Kidney (tissue), 13 donors: ENCODE measurements at regions not wholly inside any gene's neighbourhood (a gene's known extent, or its start where the extent isn't known, plus 50 kb on each side); places are given as distances from the start of the nearest gene placed in this dataset.

Experiments used
- DNase-seq, 5 donors: peaks; one replicate each; pipeline ENCODE4 v3.0.0-alpha.2; 2013 to 2020
- FAIRE-seq: peaks from 2 replicates; lab custom pipeline; 2012; peaks lifted over from hg19 to GRCh38; lab: Jason Lieb, UNC
- H3K27ac ChIP-seq, 2 donors: one replicate each; pipeline ENCODE4 v1.7.0; 2013; ENCODE audit warnings: low read depth in 2 of 2, low read length in 2 of 2, inconsistent platforms in 1 of 2
- H3K27me3 ChIP-seq: one replicate; pipeline ENCODE4 v1.7.1; 2013; ENCODE audit warnings: low read length, inconsistent platforms; ENCODE audit not compliant: control insufficient read depth, insufficient read depth
- H3K36me3 ChIP-seq, 3 donors: one replicate each; pipeline versions ENCODE4 v1.7.0 to v1.7.1; 2013; ENCODE audit warnings: low read length in 3 of 3, control low read depth in 1 of 3, inconsistent platforms in 1 of 3; ENCODE audit not compliant: insufficient read depth in 3 of 3, control insufficient read depth in 2 of 3
- H3K4me1 ChIP-seq, 3 donors: one replicate each; pipeline versions ENCODE4 v1.7.0 to v1.7.1; 2013; ENCODE audit warnings: low read length in 3 of 3, inconsistent platforms in 1 of 3, low read depth in 1 of 3; ENCODE audit not compliant: control insufficient read depth in 2 of 3, insufficient read depth in 2 of 3
- H3K4me3 ChIP-seq, 3 donors: one replicate each; pipeline versions ENCODE4 v1.7.0 to v1.8.1; 2013; ENCODE audit warnings: low read length in 3 of 3, control low read depth in 1 of 3, inconsistent platforms in 1 of 3
- H3K9ac ChIP-seq, 3 donors: one replicate each; pipeline versions ENCODE4 v1.7.0 to v1.7.1; 2013; ENCODE audit warnings: low read length in 3 of 3, control low read depth in 1 of 3, inconsistent platforms in 1 of 3
- H3K9me3 ChIP-seq, 3 donors: one replicate each; pipeline versions ENCODE4 v1.7.0 to v1.7.1; 2013; ENCODE audit warnings: low read length in 3 of 3, control low read depth in 1 of 3, inconsistent platforms in 1 of 3; ENCODE audit not compliant: control insufficient read depth in 2 of 3, insufficient read depth in 1 of 3
- intact Hi-C: fragments of 100-400 bp; cut with DNase I; formaldehyde crosslinking; loops from one replicate; pipeline ENCODE4 v1.11.1; 2022
- TF ChIP-seq, protein P1 (sequence below): IDR thresholded peaks from 3 replicates; pipeline ENCODE4 v1.5.1; 2012; ENCODE audit warnings: mild to moderate bottlenecking, moderate library complexity, borderline replicate concordance; ENCODE audit not compliant: insufficient read depth; ENCODE audit errors: extremely low read depth
- donor health status: control.
- donor health status: control.
- donor health status: control.
- donor health status: control.
- donor health status: control.
- donor health status: DM: yes; HTN: yes; CAD: no.
- donor health status: Normal renal cell carcinoma (clear cell type).

DNA sequence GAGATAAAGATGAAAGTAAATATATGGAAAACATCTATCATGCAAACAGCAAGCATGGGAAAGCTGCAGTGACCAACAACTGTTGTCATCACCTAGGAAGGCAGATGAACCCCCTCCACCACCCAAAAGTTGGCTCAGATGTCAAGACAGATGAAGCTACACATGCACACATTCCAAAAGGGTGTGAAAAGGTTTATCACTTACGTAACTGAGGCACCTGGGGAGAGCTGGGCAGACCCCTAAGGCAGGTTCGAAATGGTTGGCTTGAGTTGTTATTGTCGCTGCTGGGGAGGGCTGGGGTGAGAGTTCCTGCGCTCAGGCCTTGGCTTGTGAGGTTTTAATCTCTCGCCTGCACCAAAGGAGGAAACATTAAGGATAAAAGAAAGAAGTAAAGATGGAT, 355.1 kb upstream of the CHRM3 start:
- Histone ChIP-seq H3K9me3 (no peaks in the 10 kb centered on the region), H3K4me3 (no peak overlapping the region), H3K9ac (no peak overlapping the region), H3K27me3 (no peaks in the 10 kb centered on the region), H3K36me3 (no peaks in the 10 kb centered on the region), H3K4me1 (no peaks in the 10 kb centered on the region), H3K27ac (no peak overlapping the region)
- FAIRE-seq (no peak), DNase-seq (no peak)
- TF ChIP-seq, protein P1, sequence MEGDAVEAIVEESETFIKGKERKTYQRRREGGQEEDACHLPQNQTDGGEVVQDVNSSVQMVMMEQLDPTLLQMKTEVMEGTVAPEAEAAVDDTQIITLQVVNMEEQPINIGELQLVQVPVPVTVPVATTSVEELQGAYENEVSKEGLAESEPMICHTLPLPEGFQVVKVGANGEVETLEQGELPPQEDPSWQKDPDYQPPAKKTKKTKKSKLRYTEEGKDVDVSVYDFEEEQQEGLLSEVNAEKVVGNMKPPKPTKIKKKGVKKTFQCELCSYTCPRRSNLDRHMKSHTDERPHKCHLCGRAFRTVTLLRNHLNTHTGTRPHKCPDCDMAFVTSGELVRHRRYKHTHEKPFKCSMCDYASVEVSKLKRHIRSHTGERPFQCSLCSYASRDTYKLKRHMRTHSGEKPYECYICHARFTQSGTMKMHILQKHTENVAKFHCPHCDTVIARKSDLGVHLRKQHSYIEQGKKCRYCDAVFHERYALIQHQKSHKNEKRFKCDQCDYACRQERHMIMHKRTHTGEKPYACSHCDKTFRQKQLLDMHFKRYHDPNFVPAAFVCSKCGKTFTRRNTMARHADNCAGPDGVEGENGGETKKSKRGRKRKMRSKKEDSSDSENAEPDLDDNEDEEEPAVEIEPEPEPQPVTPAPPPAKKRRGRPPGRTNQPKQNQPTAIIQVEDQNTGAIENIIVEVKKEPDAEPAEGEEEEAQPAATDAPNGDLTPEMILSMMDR, result no peak
- intact Hi-C loops, result no loop called here

DNA sequence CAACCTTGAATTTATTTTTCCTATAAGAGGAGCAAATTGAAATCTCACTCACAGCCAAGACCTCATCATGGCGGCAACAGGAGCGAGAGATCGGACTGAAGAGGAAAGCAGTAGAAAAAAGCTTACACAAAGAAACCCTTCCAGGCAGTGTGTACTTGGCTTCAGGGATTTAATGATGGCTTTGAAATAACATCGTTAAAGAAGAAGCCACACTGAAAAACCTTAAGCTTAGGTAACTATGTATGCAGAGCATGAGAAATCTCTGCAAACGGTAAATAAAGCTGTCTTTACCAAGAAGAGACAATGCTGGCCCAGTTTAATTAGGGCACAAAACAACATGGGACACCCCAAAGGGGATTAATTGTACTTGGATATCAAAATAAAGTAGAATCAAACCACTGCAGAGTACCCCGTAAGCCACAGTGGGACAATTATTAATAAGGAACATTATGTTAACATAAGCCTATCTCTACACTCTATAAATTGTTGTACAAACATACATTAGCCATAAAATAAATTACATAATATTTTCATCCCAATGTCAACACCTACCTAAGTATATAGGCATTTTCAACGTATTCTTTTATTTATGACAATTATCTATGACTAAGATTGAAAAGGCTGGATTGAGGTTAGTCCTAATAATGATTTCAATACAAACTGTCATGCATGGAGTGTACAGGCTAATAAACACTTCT, 360.2 kb upstream of the CHRM3 start:
- no peak overlapping the region for H3K4me3 ChIP-seq
- FAIRE-seq (no peak), DNase-seq (no peak)
- no peak overlapping the region for H3K27ac ChIP-seq
- TF ChIP-seq, protein P1, result no peak
- H3K36me3 ChIP-seq, result no peaks in the 10 kb centered on the region
- no peaks in the 10 kb centered on the region for H3K9me3 ChIP-seq
- H3K4me1 ChIP-seq, result no peaks in the 10 kb centered on the region
- H3K27me3 ChIP-seq, result no peaks in the 10 kb centered on the region
- no peak overlapping the region for H3K9ac ChIP-seq
- intact Hi-C loops, result no loop called here

DNA sequence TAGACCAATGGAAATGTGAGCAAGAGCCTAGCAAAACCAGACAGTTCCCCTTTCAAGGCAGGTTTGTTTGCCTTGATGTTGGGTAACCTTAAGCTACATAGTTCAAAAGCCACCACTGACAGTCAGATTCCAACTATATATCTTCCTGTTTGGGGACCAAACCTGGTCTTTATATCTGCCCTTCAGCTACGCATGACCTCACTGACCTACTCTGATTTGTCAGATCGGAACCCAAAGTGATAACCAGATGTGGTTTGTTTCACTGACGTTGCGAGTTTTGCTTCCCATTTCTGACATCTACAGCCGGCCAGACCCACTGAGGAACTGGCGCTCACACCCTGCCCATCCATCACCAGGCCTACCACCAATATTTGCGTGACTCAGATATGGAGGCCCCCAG, 361.1 kb upstream of the CHRM3 start:
- DNase-seq, result no peak
- Histone ChIP-seq H3K9me3 (no peaks in the 10 kb centered on the region), H3K4me1 (no peaks in the 10 kb centered on the region), H3K4me3 (no peak overlapping the region), H3K27ac (no peak overlapping the region), H3K27me3 (no peaks in the 10 kb centered on the region), H3K36me3 (no peaks in the 10 kb centered on the region), H3K9ac (no peak overlapping the region)
- intact Hi-C loops, result no loop called here
- TF ChIP-seq, protein P1, result no peak
- FAIRE-seq, result no peak
